ENCODE measurements at regions not wholly inside any gene's neighbourhood (a gene's known extent, or its start where the extent isn't known, plus 50 kb on each side); places are given as distances from the start of the nearest gene placed in this dataset.
A peak's percentile ranks its signal among the peaks of the same experiment; 100 is the strongest.

- H3K4me1 ChIP-seq (ENCODE audit: control insufficient read depth, insufficient read depth, low read length) = no peaks in the 10 kb centered on the region
- POLR2A ChIA-PET = no interaction called here
- H3K27ac ChIP-seq (ENCODE audit: extremely low read depth, low read depth, low read length) = no peak overlapping the region
- TF ChIP-seq ZNF2 (tag by site-specific recombination; IDR thresholded peaks at IDR 0.05) = no peak
- peak; percentile 92 for TF ChIP-seq ZFP37 (tag by site-specific recombination; IDR thresholded peaks at IDR 0.05)
- CTCF ChIA-PET = interaction anchor here (0.6 kb wide), 1 partner anchor 558 kb away, joined by 3 read pairs; no protein-coding TSS in a partner anchor
- no peaks in the 10 kb centered on the region for H3K36me3 ChIP-seq (ENCODE audit: control insufficient read depth in 2 of 2, insufficient read depth in 1 of 2, low read length in 2 of 2)
- H3K4me3 ChIP-seq (ENCODE audit: low read depth, low read length) = no peak overlapping the region
- H3K9me3 ChIP-seq (ENCODE audit: control insufficient read depth, insufficient read depth, low read depth, low read length) = no peaks in the 10 kb centered on the region
These were observed 73.3 kb upstream of the FRMD4A start for GRCh38 chr10:14403881-14404623.

DNA sequence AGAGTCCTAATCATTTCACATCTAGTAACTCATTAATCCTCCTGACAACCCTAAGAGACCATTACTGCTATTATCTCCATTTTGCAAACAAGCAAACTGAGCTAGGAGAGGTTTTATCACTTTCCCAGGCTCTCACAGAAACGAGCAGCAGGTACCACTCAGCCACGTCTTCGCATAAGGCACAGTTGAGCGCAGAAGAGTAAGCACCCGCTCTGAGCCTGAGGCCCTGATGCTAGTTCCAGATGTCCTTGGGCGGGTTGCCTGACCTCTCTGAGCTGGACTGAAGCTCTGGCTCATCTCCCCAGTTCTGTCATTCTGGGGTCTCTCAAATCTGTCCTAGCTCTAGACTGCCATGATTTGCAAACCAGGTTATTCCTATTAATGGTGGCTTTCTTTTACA lies 72.6 kb upstream of the FRMD4A start:
- H3K4me3 ChIP-seq (ENCODE audit: low read depth, low read length) = no peak overlapping the region
- CTCF ChIA-PET = interaction anchor here (0.6 kb wide), 1 partner anchor 559 kb away, joined by 3 read pairs; no protein-coding TSS in a partner anchor
- H3K9me3 ChIP-seq (ENCODE audit: control insufficient read depth, insufficient read depth, low read depth, low read length) = no peaks in the 10 kb centered on the region
- POLR2A ChIA-PET = no interaction called here
- TF ChIP-seq ZBTB7A (tag by site-specific recombination; IDR thresholded peaks at IDR 0.05; ENCODE audit: low read depth) (no peak), BCL11B (tag by site-specific recombination; IDR thresholded peaks at IDR 0.05; ENCODE audit: low read depth) (no peak), ZFP69B (tag by site-specific recombination; IDR thresholded peaks at IDR 0.05) (no peak), ZNF626 (tag by site-specific recombination; IDR thresholded peaks at IDR 0.05) (no peak), ZNF561 (tag by site-specific recombination; IDR thresholded peaks at IDR 0.05; ENCODE audit: borderline replicate concordance) (no peak)
- TF ChIP-seq, protein P1, sequence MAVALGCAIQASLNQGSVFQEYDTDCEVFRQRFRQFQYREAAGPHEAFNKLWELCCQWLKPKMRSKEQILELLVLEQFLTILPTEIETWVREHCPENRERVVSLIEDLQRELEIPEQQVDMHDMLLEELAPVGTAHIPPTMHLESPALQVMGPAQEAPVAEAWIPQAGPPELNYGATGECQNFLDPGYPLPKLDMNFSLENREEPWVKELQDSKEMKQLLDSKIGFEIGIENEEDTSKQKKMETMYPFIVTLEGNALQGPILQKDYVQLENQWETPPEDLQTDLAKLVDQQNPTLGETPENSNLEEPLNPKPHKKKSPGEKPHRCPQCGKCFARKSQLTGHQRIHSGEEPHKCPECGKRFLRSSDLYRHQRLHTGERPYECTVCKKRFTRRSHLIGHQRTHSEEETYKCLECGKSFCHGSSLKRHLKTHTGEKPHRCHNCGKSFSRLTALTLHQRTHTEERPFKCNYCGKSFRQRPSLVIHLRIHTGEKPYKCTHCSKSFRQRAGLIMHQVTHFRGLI (tag by site-specific recombination; IDR thresholded peaks at IDR 0.05) = no peak
- TF ChIP-seq, protein P2, sequence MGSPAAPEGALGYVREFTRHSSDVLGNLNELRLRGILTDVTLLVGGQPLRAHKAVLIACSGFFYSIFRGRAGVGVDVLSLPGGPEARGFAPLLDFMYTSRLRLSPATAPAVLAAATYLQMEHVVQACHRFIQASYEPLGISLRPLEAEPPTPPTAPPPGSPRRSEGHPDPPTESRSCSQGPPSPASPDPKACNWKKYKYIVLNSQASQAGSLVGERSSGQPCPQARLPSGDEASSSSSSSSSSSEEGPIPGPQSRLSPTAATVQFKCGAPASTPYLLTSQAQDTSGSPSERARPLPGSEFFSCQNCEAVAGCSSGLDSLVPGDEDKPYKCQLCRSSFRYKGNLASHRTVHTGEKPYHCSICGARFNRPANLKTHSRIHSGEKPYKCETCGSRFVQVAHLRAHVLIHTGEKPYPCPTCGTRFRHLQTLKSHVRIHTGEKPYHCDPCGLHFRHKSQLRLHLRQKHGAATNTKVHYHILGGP (tag by site-specific recombination; IDR thresholded peaks at IDR 0.05) = no peak
- TF ChIP-seq, protein P3, sequence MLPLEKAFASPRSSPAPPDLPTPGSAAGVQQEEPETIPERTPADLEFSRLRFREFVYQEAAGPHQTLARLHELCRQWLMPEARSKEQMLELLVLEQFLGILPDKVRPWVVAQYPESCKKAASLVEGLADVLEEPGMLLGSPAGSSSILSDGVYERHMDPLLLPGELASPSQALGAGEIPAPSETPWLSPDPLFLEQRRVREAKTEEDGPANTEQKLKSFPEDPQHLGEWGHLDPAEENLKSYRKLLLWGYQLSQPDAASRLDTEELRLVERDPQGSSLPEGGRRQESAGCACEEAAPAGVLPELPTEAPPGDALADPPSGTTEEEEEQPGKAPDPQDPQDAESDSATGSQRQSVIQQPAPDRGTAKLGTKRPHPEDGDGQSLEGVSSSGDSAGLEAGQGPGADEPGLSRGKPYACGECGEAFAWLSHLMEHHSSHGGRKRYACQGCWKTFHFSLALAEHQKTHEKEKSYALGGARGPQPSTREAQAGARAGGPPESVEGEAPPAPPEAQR (tag by site-specific recombination; IDR thresholded peaks at IDR 0.05) = no peak
- TF ChIP-seq, protein P4, sequence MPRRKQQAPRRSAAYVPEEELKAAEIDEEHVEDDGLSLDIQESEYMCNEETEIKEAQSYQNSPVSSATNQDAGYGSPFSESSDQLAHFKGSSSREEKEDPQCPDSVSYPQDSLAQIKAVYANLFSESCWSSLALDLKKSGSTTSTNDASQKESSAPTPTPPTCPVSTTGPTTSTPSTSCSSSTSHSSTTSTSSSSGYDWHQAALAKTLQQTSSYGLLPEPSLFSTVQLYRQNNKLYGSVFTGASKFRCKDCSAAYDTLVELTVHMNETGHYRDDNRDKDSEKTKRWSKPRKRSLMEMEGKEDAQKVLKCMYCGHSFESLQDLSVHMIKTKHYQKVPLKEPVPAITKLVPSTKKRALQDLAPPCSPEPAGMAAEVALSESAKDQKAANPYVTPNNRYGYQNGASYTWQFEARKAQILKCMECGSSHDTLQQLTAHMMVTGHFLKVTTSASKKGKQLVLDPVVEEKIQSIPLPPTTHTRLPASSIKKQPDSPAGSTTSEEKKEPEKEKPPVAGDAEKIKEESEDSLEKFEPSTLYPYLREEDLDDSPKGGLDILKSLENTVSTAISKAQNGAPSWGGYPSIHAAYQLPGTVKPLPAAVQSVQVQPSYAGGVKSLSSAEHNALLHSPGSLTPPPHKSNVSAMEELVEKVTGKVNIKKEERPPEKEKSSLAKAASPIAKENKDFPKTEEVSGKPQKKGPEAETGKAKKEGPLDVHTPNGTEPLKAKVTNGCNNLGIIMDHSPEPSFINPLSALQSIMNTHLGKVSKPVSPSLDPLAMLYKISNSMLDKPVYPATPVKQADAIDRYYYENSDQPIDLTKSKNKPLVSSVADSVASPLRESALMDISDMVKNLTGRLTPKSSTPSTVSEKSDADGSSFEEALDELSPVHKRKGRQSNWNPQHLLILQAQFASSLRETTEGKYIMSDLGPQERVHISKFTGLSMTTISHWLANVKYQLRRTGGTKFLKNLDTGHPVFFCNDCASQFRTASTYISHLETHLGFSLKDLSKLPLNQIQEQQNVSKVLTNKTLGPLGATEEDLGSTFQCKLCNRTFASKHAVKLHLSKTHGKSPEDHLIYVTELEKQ (tag by site-specific recombination; IDR thresholded peaks at IDR 0.05; ENCODE audit: borderline replicate concordance) = no peak
- H3K27ac ChIP-seq (ENCODE audit: extremely low read depth, low read depth, low read length) = no peak overlapping the region
- no peaks in the 10 kb centered on the region for H3K36me3 ChIP-seq (ENCODE audit: control insufficient read depth in 2 of 2, insufficient read depth in 1 of 2, low read length in 2 of 2)
- H3K4me1 ChIP-seq (ENCODE audit: control insufficient read depth, insufficient read depth, low read length) = no peaks in the 10 kb centered on the region

DNA sequence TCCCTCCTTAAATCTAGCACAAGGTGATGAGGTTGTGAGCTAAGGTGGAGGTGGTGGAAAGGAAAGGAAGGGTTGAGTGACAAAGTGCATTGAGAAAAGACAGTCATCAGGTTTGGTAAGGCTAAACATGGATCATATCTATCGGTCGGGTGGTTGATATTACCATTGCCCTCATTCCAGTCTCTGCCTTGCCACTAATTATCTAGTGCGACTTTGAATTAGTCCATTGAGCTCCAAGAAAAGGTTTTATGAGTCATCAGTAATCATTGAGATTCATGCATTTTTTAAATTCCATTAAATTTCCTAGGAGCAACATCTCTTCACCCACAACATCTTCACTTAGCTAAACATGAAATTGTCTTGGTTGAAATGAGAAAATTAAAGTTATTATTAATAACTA lies 68.9 kb upstream of the FRMD4A start:
- no peaks in the 10 kb centered on the region for H3K9me3 ChIP-seq (ENCODE audit: control insufficient read depth, insufficient read depth, low read depth, low read length)
- ChIA-PET POLR2A (interaction anchor here (0.6 kb wide), 1 partner anchor 103 kb away, joined by 3 read pairs; no protein-coding TSS in a partner anchor), CTCF (interaction anchor here (1.8 kb wide), 1 partner anchor 74 kb away, joined by 6 read pairs; no protein-coding TSS in a partner anchor)
- TF ChIP-seq, protein P5, sequence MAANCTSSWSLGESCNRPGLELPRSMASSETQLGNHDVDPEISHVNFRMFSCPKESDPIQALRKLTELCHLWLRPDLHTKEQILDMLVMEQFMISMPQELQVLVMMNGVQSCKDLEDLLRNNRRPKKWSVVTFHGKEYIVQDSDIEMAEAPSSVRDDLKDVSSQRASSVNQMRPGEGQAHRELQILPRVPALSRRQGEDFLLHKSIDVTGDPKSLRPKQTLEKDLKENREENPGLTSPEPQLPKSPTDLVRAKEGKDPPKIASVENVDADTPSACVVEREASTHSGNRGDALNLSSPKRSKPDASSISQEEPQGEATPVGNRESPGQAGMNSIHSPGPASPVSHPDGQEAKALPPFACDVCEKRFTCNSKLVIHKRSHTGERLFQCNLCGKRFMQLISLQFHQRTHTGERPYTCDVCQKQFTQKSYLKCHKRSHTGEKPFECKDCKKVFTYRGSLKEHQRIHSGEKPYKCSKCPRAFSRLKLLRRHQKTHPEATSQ (tag by site-specific recombination; IDR thresholded peaks at IDR 0.05) = no peak
- H3K4me3 ChIP-seq (ENCODE audit: low read depth, low read length) = no peak overlapping the region
- no peaks in the 10 kb centered on the region for H3K4me1 ChIP-seq (ENCODE audit: control insufficient read depth, insufficient read depth, low read length)
- no peak overlapping the region for H3K27ac ChIP-seq (ENCODE audit: extremely low read depth, low read depth, low read length)
- no peaks in the 10 kb centered on the region for H3K36me3 ChIP-seq (ENCODE audit: control insufficient read depth in 2 of 2, insufficient read depth in 1 of 2, low read length in 2 of 2)
